ENCODE measurements at regions not wholly inside any gene's neighbourhood (a gene's known extent, or its start where the extent isn't known, plus 50 kb on each side); places are given as distances from the start of the nearest gene placed in this dataset.

DNA sequence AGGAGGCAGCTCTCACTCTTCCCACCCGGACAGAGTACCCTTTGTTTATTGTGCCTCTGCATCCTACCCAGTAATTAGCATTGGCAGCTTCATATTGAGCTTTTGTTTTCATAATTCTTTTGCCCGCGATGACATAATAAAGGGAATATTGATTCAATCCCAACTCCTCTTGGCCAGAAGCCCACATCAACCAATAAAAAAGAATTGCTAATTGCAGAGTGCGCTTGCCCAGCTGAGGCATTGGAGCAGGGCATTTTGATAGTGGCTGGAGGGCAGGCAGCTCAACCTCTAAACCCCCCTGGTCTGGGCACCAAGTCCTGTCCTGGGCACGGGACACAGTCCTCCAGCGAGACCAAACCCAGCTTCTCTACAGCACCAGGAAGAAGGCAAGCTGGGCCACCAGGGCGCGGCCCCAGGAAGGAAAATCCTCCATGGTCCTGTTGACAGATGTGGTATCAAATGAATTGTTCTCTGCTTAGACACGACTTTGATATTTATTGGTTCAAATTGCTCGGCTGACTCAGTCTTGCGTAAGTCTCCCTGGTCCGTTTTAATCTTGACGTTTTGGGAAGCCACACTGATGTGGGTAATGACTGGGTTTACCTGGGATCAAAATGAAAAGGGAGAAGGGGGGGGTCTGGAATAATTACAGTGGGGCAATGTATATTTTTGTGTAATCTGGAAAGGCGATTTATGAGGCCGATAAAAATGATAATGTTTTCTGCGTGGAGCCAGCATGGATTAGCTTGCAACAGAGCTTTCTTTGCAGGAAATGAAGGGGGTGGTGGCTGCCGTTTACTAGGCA, 220.7 kb upstream of the MSX2 start:
- 57% methylated on average over 17 of the region's 17 CpGs for WGBS (ENCODE audit: insufficient coverage, insufficient replicate concordance, low lambda C conversion rate, missing lambda C conversion rate)
- Histone ChIP-seq H3K27ac (ENCODE audit: control insufficient read depth, insufficient read depth) (no peak overlapping the region), H2AFZ (ENCODE audit: control insufficient read depth, low read depth, low read length) (no peak overlapping the region), H3K4me2 (ENCODE audit: control insufficient read depth, insufficient read depth) (no peak overlapping the region), H4K20me1 (ENCODE audit: control insufficient read depth, insufficient read depth) (no peaks in the 10 kb centered on the region), H3K9me3 (replicated peaks; ENCODE audit: control insufficient read depth, insufficient read depth, low read length) (no peaks in the 10 kb centered on the region; the same call in 2 of the 3 replicates), H3K4me3 (no peak overlapping the region), H3K27me3 (replicated peaks in 1 of 2; ENCODE audit: control insufficient read depth in 2 of 2, insufficient read depth in 2 of 2, low read length in 1 of 2) (no peaks in the 10 kb centered on the region), H3K36me3 (ENCODE audit: control insufficient read depth in 2 of 2, insufficient read depth in 2 of 2, low read length in 1 of 2) (no peaks in the 10 kb centered on the region), H3K9ac (ENCODE audit: control insufficient read depth, insufficient read depth, low read length) (no peak overlapping the region), H3K4me1 (ENCODE audit: control insufficient read depth, insufficient read depth, low read length) (no peaks in the 10 kb centered on the region), H3K79me2 (ENCODE audit: control insufficient read depth, insufficient read depth, low read length) (no peaks in the 10 kb centered on the region)
- no peak for DNase-seq (ENCODE audit: low read depth, low spot score)
- intact Hi-C loops (cut with micrococcal nuclease; ENCODE audit: unreplicated experiment) = no loop called here
- in situ Hi-C loops (cut with MboI) = no loop called here
- SMC1A ChIA-PET (ENCODE audit: uncharacterized antibody, unreplicated experiment) = no interaction called here
- TF ChIP-seq POLR2A (IDR thresholded peaks at IDR 0.05; ENCODE audit: low read depth, low read length) (no peak), POLR2AphosphoS5 (IDR thresholded peaks at IDR 0.05; ENCODE audit: low read length) (no peak)
- TF ChIP-seq, protein P1, sequence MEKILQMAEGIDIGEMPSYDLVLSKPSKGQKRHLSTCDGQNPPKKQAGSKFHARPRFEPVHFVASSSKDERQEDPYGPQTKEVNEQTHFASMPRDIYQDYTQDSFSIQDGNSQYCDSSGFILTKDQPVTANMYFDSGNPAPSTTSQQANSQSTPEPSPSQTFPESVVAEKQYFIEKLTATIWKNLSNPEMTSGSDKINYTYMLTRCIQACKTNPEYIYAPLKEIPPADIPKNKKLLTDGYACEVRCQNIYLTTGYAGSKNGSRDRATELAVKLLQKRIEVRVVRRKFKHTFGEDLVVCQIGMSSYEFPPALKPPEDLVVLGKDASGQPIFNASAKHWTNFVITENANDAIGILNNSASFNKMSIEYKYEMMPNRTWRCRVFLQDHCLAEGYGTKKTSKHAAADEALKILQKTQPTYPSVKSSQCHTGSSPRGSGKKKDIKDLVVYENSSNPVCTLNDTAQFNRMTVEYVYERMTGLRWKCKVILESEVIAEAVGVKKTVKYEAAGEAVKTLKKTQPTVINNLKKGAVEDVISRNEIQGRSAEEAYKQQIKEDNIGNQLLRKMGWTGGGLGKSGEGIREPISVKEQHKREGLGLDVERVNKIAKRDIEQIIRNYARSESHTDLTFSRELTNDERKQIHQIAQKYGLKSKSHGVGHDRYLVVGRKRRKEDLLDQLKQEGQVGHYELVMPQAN (conservative IDR thresholded peaks at IDR 0.05) = no peak
- FAIRE-seq = no peak
- no peak for ATAC-seq
- RAD21 ChIA-PET (ENCODE audit: unreplicated experiment) = interaction anchor here (0.7 kb wide), 1 partner anchor 806 kb away, joined by 3 read pairs; no protein-coding TSS in a partner anchor
- POLR2A ChIA-PET = no interaction called here
- CTCF ChIA-PET = no interaction called here
- no TSS peak for BruUV-seq (replicated peaks)

DNA sequence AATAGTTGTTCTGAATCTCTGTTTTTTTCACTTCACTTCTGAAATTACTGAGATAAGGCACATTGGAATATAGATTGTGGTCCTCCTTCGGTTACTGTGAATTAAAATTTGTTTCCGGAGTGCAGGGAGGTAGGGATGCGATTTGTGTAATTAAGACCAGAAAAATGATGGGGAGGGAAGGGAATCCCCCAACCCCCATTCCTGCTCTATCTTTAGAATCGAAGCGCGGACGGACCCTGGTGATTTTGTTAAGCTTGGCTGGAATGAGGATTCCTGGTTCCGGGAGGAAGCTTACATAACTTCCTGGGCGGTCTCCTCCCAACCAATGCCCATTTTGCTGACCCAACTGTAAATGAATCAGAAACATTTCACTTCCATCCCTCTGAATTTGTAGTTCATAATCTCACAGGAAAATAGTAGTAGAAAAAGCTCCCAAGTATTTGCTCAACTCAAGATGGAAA, 220.1 kb upstream of the MSX2 start:
- WGBS (ENCODE audit: insufficient coverage, insufficient replicate concordance, low lambda C conversion rate, missing lambda C conversion rate) = 66% methylated on average over 9 of the region's 9 CpGs
- POLR2A ChIA-PET = no interaction called here
- Histone ChIP-seq H3K36me3 (ENCODE audit: control insufficient read depth in 2 of 2, insufficient read depth in 2 of 2, low read length in 1 of 2) (no peaks in the 10 kb centered on the region), H3K4me2 (ENCODE audit: control insufficient read depth, insufficient read depth) (no peak overlapping the region), H3K27ac (ENCODE audit: control insufficient read depth, insufficient read depth) (no peak overlapping the region), H3K9ac (ENCODE audit: control insufficient read depth, insufficient read depth, low read length) (no peak overlapping the region), H3K9me3 (replicated peaks; ENCODE audit: control insufficient read depth, insufficient read depth, low read length) (no peaks in the 10 kb centered on the region; the same call in 2 of the 3 replicates), H2AFZ (ENCODE audit: control insufficient read depth, low read depth, low read length) (no peak overlapping the region), H3K4me3 (no peak overlapping the region), H3K79me2 (ENCODE audit: control insufficient read depth, insufficient read depth, low read length) (no peaks in the 10 kb centered on the region), H3K4me1 (ENCODE audit: control insufficient read depth, insufficient read depth, low read length) (no peaks in the 10 kb centered on the region), H3K27me3 (replicated peaks in 1 of 2; ENCODE audit: control insufficient read depth in 2 of 2, insufficient read depth in 2 of 2, low read length in 1 of 2) (no peaks in the 10 kb centered on the region; a peak in 1 of 4 replicates), H4K20me1 (ENCODE audit: control insufficient read depth, insufficient read depth) (no peaks in the 10 kb centered on the region)
- intact Hi-C loops (cut with micrococcal nuclease; ENCODE audit: unreplicated experiment) = no loop called here
- ATAC-seq (no peak), FAIRE-seq (no peak), DNase-seq (ENCODE audit: low read depth, low spot score) (no peak)
- RAD21 ChIA-PET (ENCODE audit: unreplicated experiment) = interaction anchor here (0.7 kb wide), 1 partner anchor 807 kb away, joined by 3 read pairs; no protein-coding TSS in a partner anchor
- SMC1A ChIA-PET (ENCODE audit: uncharacterized antibody, unreplicated experiment) = no interaction called here
- in situ Hi-C loops (cut with MboI) = no loop called here
- BruUV-seq (replicated peaks) = no TSS peak
- CTCF ChIA-PET = no interaction called here
- TF ChIP-seq KLF5 (IDR thresholded peaks at IDR 0.05; ENCODE audit: partially characterized antibody) (no peak), NRF1 (conservative IDR thresholded peaks at IDR 0.05; ENCODE audit: low read depth, low read length) (no peak), CREB1 (IDR thresholded peaks at IDR 0.05; ENCODE audit: low read depth) (no peak), TAF1 (IDR thresholded peaks at IDR 0.05; ENCODE audit: borderline replicate concordance, low read depth, low read length) (no peak), JUND (IDR thresholded peaks at IDR 0.05; ENCODE audit: low read depth, low read length) (no peak), ZNF274 (IDR thresholded peaks at IDR 0.05; ENCODE audit: insufficient read depth, insufficient read length) (no peak)
- TF ChIP-seq, protein P2, sequence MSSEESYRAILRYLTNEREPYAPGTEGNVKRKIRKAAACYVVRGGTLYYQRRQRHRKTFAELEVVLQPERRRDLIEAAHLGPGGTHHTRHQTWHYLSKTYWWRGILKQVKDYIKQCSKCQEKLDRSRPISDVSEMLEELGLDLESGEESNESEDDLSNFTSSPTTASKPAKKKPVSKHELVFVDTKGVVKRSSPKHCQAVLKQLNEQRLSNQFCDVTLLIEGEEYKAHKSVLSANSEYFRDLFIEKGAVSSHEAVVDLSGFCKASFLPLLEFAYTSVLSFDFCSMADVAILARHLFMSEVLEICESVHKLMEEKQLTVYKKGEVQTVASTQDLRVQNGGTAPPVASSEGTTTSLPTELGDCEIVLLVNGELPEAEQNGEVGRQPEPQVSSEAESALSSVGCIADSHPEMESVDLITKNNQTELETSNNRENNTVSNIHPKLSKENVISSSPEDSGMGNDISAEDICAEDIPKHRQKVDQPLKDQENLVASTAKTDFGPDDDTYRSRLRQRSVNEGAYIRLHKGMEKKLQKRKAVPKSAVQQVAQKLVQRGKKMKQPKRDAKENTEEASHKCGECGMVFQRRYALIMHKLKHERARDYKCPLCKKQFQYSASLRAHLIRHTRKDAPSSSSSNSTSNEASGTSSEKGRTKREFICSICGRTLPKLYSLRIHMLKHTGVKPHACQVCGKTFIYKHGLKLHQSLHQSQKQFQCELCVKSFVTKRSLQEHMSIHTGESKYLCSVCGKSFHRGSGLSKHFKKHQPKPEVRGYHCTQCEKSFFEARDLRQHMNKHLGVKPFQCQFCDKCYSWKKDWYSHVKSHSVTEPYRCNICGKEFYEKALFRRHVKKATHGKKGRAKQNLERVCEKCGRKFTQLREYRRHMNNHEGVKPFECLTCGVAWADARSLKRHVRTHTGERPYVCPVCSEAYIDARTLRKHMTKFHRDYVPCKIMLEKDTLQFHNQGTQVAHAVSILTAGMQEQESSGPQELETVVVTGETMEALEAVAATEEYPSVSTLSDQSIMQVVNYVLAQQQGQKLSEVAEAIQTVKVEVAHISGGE (CRISPR knock-in tag; IDR thresholded peaks at IDR 0.05) = no peak
- TF ChIP-seq, protein P3, sequence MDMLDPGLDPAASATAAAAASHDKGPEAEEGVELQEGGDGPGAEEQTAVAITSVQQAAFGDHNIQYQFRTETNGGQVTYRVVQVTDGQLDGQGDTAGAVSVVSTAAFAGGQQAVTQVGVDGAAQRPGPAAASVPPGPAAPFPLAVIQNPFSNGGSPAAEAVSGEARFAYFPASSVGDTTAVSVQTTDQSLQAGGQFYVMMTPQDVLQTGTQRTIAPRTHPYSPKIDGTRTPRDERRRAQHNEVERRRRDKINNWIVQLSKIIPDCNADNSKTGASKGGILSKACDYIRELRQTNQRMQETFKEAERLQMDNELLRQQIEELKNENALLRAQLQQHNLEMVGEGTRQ (IDR thresholded peaks at IDR 0.05; ENCODE audit: borderline replicate concordance, low read depth, low read length) = no peak

All from GM12878 (cell line).